ENCODE measurements at regions not wholly inside any gene's neighbourhood (a gene's known extent, or its start where the extent isn't known, plus 50 kb on each side); places are given as distances from the start of the nearest gene placed in this dataset.

DNA sequence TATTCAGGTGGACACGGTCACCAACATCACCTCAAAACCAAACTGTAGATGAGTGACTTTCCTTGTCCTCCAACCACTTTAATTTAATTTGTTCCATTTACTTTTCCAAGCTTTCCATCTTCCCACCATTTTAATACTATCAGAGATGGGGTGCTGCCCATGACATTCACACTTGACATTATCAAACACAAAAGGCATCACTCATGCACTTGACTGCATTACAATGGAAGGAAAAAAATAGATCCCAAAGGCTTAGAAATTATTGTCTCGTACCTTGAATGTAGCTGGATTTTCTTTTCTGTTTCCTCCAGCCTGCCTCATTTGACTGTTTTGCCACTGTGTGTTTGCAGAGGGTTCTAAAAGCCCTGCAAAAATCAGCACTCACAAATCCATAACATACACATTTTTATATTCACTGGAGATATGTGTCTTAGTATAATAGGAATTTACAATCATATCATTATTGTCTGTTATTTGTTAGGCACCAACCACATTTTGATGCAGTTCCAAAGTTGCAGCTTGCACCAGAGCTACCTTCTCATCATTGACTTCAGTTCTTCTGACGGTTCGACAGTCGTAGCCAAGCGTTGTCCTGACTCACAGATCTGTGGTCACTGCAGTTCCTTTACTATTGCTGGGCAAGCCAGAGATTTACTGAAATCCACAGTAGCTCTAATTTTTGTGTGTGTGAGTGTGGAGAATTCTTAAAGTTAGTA is 712.3 kb upstream of the WWC1 start:
- H3K4me3 ChIP-seq (ENCODE audit: low read depth, low read length) = no peak overlapping the region
- DNase-seq (ENCODE audit: low read depth) = peak; percentile 57
- TF ChIP-seq, protein P1, sequence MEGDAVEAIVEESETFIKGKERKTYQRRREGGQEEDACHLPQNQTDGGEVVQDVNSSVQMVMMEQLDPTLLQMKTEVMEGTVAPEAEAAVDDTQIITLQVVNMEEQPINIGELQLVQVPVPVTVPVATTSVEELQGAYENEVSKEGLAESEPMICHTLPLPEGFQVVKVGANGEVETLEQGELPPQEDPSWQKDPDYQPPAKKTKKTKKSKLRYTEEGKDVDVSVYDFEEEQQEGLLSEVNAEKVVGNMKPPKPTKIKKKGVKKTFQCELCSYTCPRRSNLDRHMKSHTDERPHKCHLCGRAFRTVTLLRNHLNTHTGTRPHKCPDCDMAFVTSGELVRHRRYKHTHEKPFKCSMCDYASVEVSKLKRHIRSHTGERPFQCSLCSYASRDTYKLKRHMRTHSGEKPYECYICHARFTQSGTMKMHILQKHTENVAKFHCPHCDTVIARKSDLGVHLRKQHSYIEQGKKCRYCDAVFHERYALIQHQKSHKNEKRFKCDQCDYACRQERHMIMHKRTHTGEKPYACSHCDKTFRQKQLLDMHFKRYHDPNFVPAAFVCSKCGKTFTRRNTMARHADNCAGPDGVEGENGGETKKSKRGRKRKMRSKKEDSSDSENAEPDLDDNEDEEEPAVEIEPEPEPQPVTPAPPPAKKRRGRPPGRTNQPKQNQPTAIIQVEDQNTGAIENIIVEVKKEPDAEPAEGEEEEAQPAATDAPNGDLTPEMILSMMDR (IDR thresholded peaks at IDR 0.05; ENCODE audit: insufficient read depth, low read length) = no peak

GRCh38 chr5:167579693-167580055 is 711.8 kb upstream of the WWC1 start:
- TF ChIP-seq, protein P1 (IDR thresholded peaks at IDR 0.05; ENCODE audit: insufficient read depth, low read length) = no peak
- DNase-seq (ENCODE audit: low read depth) = peak; percentile 49
- no peak overlapping the region for H3K4me3 ChIP-seq (ENCODE audit: low read depth, low read length)

DNA sequence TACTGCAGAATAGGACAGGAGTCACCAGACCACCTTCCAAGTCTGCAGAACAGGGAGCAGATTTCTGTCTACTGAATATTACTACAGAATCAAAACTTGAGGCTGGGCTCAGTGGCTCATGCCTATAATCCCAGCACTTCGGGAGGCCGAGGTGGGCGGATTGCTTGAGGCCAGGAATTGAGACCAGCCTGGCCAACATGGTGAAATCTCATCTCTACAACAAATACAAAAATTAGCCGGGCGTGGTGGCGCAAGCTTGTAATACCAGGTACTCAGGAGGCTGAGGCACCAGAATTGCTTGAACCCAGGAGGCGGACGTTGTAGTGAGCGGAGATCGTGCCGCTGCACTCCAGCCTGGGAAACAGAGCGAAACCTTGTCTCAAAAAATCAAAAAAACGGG is 710.8 kb upstream of the WWC1 start:
- TF ChIP-seq, protein P1 (IDR thresholded peaks at IDR 0.05; ENCODE audit: insufficient read depth, low read length) = no peak
- no peak overlapping the region for H3K4me3 ChIP-seq (ENCODE audit: low read depth, low read length)
- no peak for DNase-seq (ENCODE audit: low read depth)

DNA sequence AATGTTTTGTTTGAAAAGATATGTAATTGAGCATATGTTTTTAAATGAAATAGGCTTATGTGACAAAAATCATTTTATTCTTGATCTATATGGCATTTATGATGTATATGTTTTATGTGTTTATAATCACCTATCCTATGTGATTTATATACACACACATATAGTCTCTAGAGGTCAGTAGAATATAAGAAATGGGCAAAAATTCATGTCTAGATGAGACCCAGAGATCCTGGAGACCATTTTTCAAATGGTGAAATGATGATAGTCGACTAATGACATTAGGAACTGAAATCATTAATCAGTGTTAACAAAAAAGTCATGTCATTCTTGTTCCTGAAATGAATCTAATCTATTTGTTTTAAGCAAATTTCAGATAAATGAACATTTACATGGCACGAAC is 709.2 kb upstream of the WWC1 start:
- TF ChIP-seq, protein P1 (IDR thresholded peaks at IDR 0.05; ENCODE audit: insufficient read depth, low read length) = peak; percentile 26
- peak; percentile 48 for DNase-seq (ENCODE audit: low read depth)
- no peak overlapping the region for H3K4me3 ChIP-seq (ENCODE audit: low read depth, low read length)

- DNase-seq (ENCODE audit: low read depth) = peak; percentile 41
- TF ChIP-seq, protein P1 (IDR thresholded peaks at IDR 0.05; ENCODE audit: insufficient read depth, low read length) = no peak
- no peak overlapping the region for H3K4me3 ChIP-seq (ENCODE audit: low read depth, low read length)
Observed at GRCh38 chr5:167582886-167583285, 708.6 kb upstream of the WWC1 start.

DNA sequence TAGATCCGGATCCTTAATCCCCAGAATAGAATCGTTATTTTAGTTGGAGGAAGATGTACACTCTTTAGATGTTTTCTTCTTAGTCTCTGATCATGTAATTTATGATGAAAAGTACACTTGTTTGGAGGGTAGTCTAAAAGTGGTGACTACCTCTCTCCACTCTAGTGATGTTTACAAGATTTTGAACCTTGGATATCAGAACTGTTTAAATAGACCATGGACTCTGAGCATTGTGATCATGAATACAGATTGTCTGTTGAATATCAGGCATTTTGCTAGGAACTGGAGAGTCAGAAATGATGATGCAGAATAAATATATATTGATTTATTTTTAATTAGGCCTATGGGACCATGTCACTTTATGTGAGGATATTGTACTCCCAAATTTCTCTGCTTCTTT is 706.3 kb upstream of the WWC1 start:
- no peak for DNase-seq (ENCODE audit: low read depth)
- TF ChIP-seq, protein P1 (IDR thresholded peaks at IDR 0.05; ENCODE audit: insufficient read depth, low read length) = no peak
- H3K4me3 ChIP-seq (ENCODE audit: low read depth, low read length) = no peak overlapping the region
